HG03571 (cell line): ENCODE measurements at regions not wholly inside any gene's neighbourhood (a gene's known extent, or its start where the extent isn't known, plus 50 kb on each side); places are given as distances from the start of the nearest gene placed in this dataset.

Source experiments
- ATAC-seq: cut with Tn5 transposase; IDR thresholded peaks from one replicate; pipeline ENCODE4 v1.9.1; 2021; ENCODE audit not compliant: unreplicated experiment

GRCh38 chr11:127061947-127062346, 61.4 kb upstream of the KIRREL3 start:
- ATAC-seq, result no peak

DNA sequence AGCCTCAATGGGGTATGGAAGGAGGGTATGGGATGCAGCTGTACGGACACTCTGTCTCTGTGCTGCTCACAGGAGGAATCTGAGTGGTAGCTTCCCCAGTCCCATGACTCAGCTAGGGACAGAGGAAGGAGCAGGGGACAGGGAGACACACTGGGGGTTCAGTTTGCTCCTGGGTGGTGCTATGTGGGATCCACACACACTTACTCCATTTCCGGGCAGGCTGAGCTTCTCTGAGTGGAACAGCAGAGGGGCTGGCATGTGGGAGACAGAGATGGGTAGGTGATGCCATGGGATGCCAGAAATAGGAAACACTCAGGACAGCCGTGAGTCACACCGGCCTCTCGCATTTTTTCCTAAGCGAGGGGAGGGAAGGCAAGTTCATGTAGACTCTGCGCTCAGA, 59.2 kb upstream of the KIRREL3 start:
- no peak for ATAC-seq

GRCh38 chr11:127059286-127059685, 58.7 kb upstream of the KIRREL3 start:
- ATAC-seq, result no peak

GRCh38 chr11:127058524-127058923, 58.0 kb upstream of the KIRREL3 start:
- no peak for ATAC-seq

- no peak for ATAC-seq
These were observed 56.6 kb upstream of the KIRREL3 start for GRCh38 chr11:127057126-127057525.

DNA sequence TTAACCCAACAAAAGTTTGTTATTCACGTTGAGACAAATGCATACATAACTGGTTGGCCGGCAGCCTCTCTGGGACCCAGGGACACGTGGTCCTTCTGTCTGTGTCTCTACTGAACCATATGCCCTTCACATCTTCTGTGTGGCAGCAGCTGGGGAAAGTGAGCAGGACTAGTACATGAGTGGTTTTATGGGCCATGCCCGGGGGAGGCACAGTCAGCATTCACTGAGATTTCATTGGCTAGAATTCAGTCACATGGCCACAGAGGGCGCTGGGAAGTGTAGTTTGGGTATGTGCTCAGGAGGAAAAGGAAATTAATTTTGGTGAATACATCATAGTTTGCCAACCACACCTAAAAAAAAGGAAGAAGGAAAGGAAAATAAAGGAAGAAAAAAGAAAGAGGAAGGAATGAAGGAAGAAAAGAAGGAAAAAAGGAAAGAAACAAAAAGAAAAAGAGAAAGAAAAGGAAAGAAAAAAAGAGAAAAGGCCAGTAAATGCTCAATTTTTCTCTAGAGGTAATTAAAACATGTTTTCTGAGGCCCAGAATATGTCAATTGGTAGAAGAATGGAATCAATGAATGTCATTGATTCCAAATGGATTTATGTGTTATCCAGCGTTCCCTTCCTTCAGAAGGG, 55.9 kb upstream of the KIRREL3 start:
- ATAC-seq, result no peak

- ATAC-seq, result no peak
These were observed 54.7 kb upstream of the KIRREL3 start for GRCh38 chr11:127055236-127055635.

- ATAC-seq, result no peak
These were observed 53.6 kb upstream of the KIRREL3 start for GRCh38 chr11:127054153-127054552.

DNA sequence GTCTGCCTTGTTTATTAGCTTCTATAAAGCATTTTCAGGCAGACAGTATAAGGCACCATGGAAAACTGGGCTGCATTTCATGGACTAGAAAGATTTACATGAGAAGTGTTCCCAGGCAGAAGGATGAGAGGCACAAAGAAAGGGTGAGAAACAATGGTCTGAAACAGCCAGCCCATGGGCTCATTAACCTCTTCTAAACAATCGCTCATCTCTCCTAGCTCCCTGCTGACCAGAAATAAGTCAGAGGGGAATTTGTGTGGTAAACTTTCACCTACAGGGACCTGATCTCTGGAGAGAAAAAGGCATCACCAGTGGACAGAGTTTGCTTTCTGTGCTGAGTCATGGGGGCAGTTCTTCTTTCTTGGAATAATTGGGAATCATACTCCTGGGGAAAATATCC, 51.8 kb upstream of the KIRREL3 start:
- ATAC-seq, result no peak
